Hepatocyte (in vitro differentiated cells): ENCODE measurements at regions not wholly inside any gene's neighbourhood (a gene's known extent, or its start where the extent isn't known, plus 50 kb on each side); places are given as distances from the start of the nearest gene placed in this dataset.

Source experiments
- DNase-seq: peaks from one replicate; pipeline ENCODE4 v3.0.0-alpha.2; 2016; ENCODE audit warnings: low spot score
- H2AFZ ChIP-seq: fragments of 200-600 bp; sonication (generic); 2 replicates; pipeline ENCODE4 v1.6.0; 2016; ENCODE audit warnings: antibody characterized with exemption, mild to moderate bottlenecking
- H3K27ac ChIP-seq: fragments of 200-600 bp; sonication (generic); 2 replicates; pipeline ENCODE4 v1.5.1; 2016; ENCODE audit warnings: mild to moderate bottlenecking
- H3K27me3 ChIP-seq: fragments of 200-600 bp; sonication (generic); 2 replicates; pipeline ENCODE4 v1.6.1; 2016
- H3K36me3 ChIP-seq: fragments of 200-600 bp; sonication (generic); replicated peaks from 2 replicates; pipeline ENCODE4 v1.5.1; 2016; ENCODE audit warnings: low read depth; ENCODE audit not compliant: insufficient read depth
- H3K4me1 ChIP-seq: fragments of 200-600 bp; sonication (generic); 2 replicates; pipeline ENCODE4 v1.5.1; 2016; ENCODE audit warnings: mild to moderate bottlenecking, moderate library complexity; ENCODE audit not compliant: insufficient read depth
- H3K4me2 ChIP-seq: fragments of 200-600 bp; sonication (generic); 2 replicates; pipeline ENCODE4 v1.6.0; 2016
- H3K4me3 ChIP-seq: fragments of 200-600 bp; sonication (generic); 2 replicates; pipeline ENCODE4 v1.5.1; 2016; ENCODE audit warnings: mild to moderate bottlenecking
- H3K79me2 ChIP-seq: fragments of 200-600 bp; sonication (generic); 2 replicates; pipeline ENCODE4 v1.6.0; 2017; ENCODE audit warnings: mild to moderate bottlenecking
- H3K9me2 ChIP-seq: fragments of 200-600 bp; sonication (generic); replicated peaks from 2 replicates; pipeline ENCODE4 v1.6.0; 2017; ENCODE audit warnings: mild to moderate bottlenecking; ENCODE audit not compliant: insufficient read depth
- H3K9me3 ChIP-seq: fragments of 200-600 bp; sonication (generic); 2 replicates; pipeline ENCODE4 v1.5.1; 2016; ENCODE audit warnings: low read depth, mild to moderate bottlenecking
- H4K20me1 ChIP-seq: fragments of 200-600 bp; sonication (generic); 2 replicates; pipeline ENCODE4 v1.6.0; 2016; ENCODE audit warnings: mild to moderate bottlenecking; ENCODE audit not compliant: insufficient read depth, poor library complexity, severe bottlenecking
- CTCF ChIP-seq: fragments of 200-600 bp; sonication (generic); IDR thresholded peaks from 2 replicates; pipeline ENCODE4 v1.5.1; 2016; ENCODE audit warnings: antibody characterized with exemption, mild to moderate bottlenecking; ENCODE audit not compliant: poor library complexity
- EZH2 ChIP-seq: fragments of 200-600 bp; sonication (generic); IDR thresholded peaks from 2 replicates; pipeline ENCODE4 v1.6.1; 2016; ENCODE audit warnings: antibody characterized with exemption, mild to moderate bottlenecking, borderline replicate concordance
- EZH2phosphoT487 ChIP-seq: fragments of 200-600 bp; sonication (generic); IDR thresholded peaks from one replicate; pipeline ENCODE4 v1.6.1; 2018; ENCODE audit warnings: antibody characterized with exemption, mild to moderate bottlenecking, low read depth, moderate library complexity; ENCODE audit not compliant: unreplicated experiment, severe bottlenecking
- WGBS: methylation state at CpG from one replicate; pipeline ENCODE4 v1.1.6; 2016; ENCODE audit warnings: low lambda C conversion rate; ENCODE audit errors: missing lambda C conversion rate; 5-methylcytosine and 5-hydroxymethylcytosine counted together

GRCh38 chr2:8502316-8502715, 179.5 kb upstream of the ID2 start:
- H3K4me1 ChIP-seq = peaks cover 18% of the 10 kb centered on the region
- H3K79me2 ChIP-seq = no peaks in the 10 kb centered on the region
- DNase-seq = no peak
- H3K27ac ChIP-seq = no peak overlapping the region
- H4K20me1 ChIP-seq = no peaks in the 10 kb centered on the region
- H3K36me3 ChIP-seq = no peaks in the 10 kb centered on the region
- no peak overlapping the region for H3K4me3 ChIP-seq
- TF ChIP-seq EZH2phosphoT487 = no peak
- no peak for TF ChIP-seq CTCF
- TF ChIP-seq EZH2 = no peak
- no peaks in the 10 kb centered on the region for H3K9me3 ChIP-seq
- H3K4me2 ChIP-seq = no peak overlapping the region
- no peak overlapping the region for H2AFZ ChIP-seq
- no peaks in the 10 kb centered on the region for H3K9me2 ChIP-seq
- 83% methylated on average over 6 of the region's 6 CpGs for WGBS
- no peaks in the 10 kb centered on the region for H3K27me3 ChIP-seq

GRCh38 chr2:8505311-8505920, 176.4 kb upstream of the ID2 start:
- no peaks in the 10 kb centered on the region for H3K9me3 ChIP-seq
- no peak overlapping the region for H3K27ac ChIP-seq
- no peak overlapping the region for H2AFZ ChIP-seq

GRCh38 chr2:8506746-8507145, 175.1 kb upstream of the ID2 start:
- 88% methylated on average over 7 of the region's 7 CpGs for WGBS
- no peaks in the 10 kb centered on the region for H3K36me3 ChIP-seq
- H3K79me2 ChIP-seq = no peaks in the 10 kb centered on the region
- H3K27me3 ChIP-seq = no peaks in the 10 kb centered on the region
- H4K20me1 ChIP-seq = no peaks in the 10 kb centered on the region
- no peaks in the 10 kb centered on the region for H3K9me2 ChIP-seq
- H3K9me3 ChIP-seq = no peaks in the 10 kb centered on the region
- TF ChIP-seq EZH2 (no peak), CTCF (no peak), EZH2phosphoT487 (no peak)
- no peak overlapping the region for H3K27ac ChIP-seq
- DNase-seq = no peak
- no peaks in the 10 kb centered on the region for H3K4me1 ChIP-seq
- no peak overlapping the region for H3K4me2 ChIP-seq
- H3K4me3 ChIP-seq = no peak overlapping the region
- H2AFZ ChIP-seq = no peak overlapping the region

More at GRCh38 chr2:8505311-8505920, 176.4 kb upstream of the ID2 start:
- no peak overlapping the region for H3K4me3 ChIP-seq
- H3K79me2 ChIP-seq = no peaks in the 10 kb centered on the region
- H3K36me3 ChIP-seq = no peaks in the 10 kb centered on the region
- no peaks in the 10 kb centered on the region for H3K9me2 ChIP-seq
- DNase-seq = no peak
- H3K27me3 ChIP-seq = no peaks in the 10 kb centered on the region
- peaks cover 7% of the 10 kb centered on the region for H3K4me1 ChIP-seq
- H4K20me1 ChIP-seq = no peaks in the 10 kb centered on the region
- WGBS = 86% methylated on average over 10 of the region's 10 CpGs
- no peak for TF ChIP-seq EZH2phosphoT487
- H3K4me2 ChIP-seq = no peak overlapping the region

- DNase-seq = no peak
- Histone ChIP-seq H3K36me3 (no peaks in the 10 kb centered on the region), H3K27me3 (no peaks in the 10 kb centered on the region), H3K27ac (no peak overlapping the region), H3K9me3 (no peaks in the 10 kb centered on the region), H3K79me2 (no peaks in the 10 kb centered on the region), H4K20me1 (no peaks in the 10 kb centered on the region), H3K9me2 (no peaks in the 10 kb centered on the region), H2AFZ (no peak overlapping the region), H3K4me3 (no peak overlapping the region), H3K4me2 (no peak overlapping the region), H3K4me1 (no peaks in the 10 kb centered on the region)
- TF ChIP-seq EZH2phosphoT487 (no peak), EZH2 (no peak), CTCF (no peak)
- 89% methylated on average over 5 of the region's 5 CpGs for WGBS
Observed at GRCh38 chr2:8508766-8509165, 173.1 kb upstream of the ID2 start.
